Transverse colon (tissue), 4 donors: ENCODE measurements at regions not wholly inside any gene's neighbourhood (a gene's known extent, or its start where the extent isn't known, plus 50 kb on each side); places are given as distances from the start of the nearest gene placed in this dataset.

Experiments used
- DNase-seq: peaks from one replicate; pipeline ENCODE4 v3.0.0-alpha.2; 2019
- H3K27ac ChIP-seq, 4 donors: fragments of 200-600 bp; sonication (generic); 2 replicates each; pipeline ENCODE4 v1.5.1; 2016 to 2018; ENCODE audit warnings: inconsistent platforms in 4 of 4
- H3K27me3 ChIP-seq: fragments of 200-600 bp; sonication (generic); 2 replicates; pipeline ENCODE4 v1.5.1; 2017; ENCODE audit warnings: inconsistent platforms
- H3K36me3 ChIP-seq, 4 donors: fragments of 200-600 bp; sonication (generic); 2 replicates each; pipeline ENCODE4 v1.5.1; 2017 to 2019; ENCODE audit warnings: inconsistent platforms in 4 of 4
- H3K4me1 ChIP-seq, 4 donors: fragments of 200-600 bp; sonication (generic); 2 replicates each; pipeline ENCODE4 v1.5.1; 2017 to 2020; ENCODE audit warnings: inconsistent platforms in 4 of 4
- H3K4me3 ChIP-seq, 4 donors: fragments of 200-600 bp; sonication (generic); 1 replicate in 1 of 4; 2 replicates in 3 of 4; pipeline versions ENCODE4 v1.5.1 to v1.6.1; 2017 to 2019; ENCODE audit warnings: inconsistent platforms in 4 of 4
- H3K9me3 ChIP-seq, 2 donors: fragments of 200-600 bp; sonication (generic); 2 replicates each; pipeline ENCODE4 v1.5.1; 2017 to 2019; ENCODE audit warnings: inconsistent platforms in 2 of 2
- EP300 ChIP-seq: sonication (generic); formaldehyde crosslinking; IDR thresholded peaks from one replicate; pipeline ENCODE4 v1.6.1; 2017; ENCODE audit warnings: antibody characterized with exemption, low read depth
- POLR2A ChIP-seq: fragments of 450-650 bp; IDR thresholded peaks from one replicate; pipeline ENCODE4 v1.6.1; 2016; ENCODE audit warnings: antibody characterized with exemption, mild to moderate bottlenecking, moderate library complexity
- POLR2AphosphoS5 ChIP-seq, 3 donors: sonication (generic); formaldehyde crosslinking; IDR thresholded peaks; one replicate each; pipeline ENCODE4 v1.6.1; 2016; ENCODE audit warnings: antibody characterized with exemption in 3 of 3
- WGBS, 2 donors: methylation state at CpG; one replicate each; pipeline ENCODE4 v1.1.5; 2018; ENCODE audit warnings: low coverage in 1 of 2; 5-methylcytosine and 5-hydroxymethylcytosine counted together
- in situ Hi-C, 4 donors: fragments of 200-750 bp; cut with MboI; loops; one replicate each; pipeline versions ENCODE4 v1.15.0 to v1.15.1; 2017; ENCODE audit warnings: low sequenced_read_pairs in 3 of 4, low pct_ligation_motif_present in 1 of 4, low pct_unique_long_range_greater_than_20kb in 1 of 4
- intact Hi-C: fragments of 100-400 bp; cut with DNase I; formaldehyde crosslinking; loops from one replicate; pipeline ENCODE4 v1.15.1; 2023; ENCODE audit warnings: low total_unique reads
- TF ChIP-seq, protein P1 (sequence below), 5 experiments: fragments of 200-600 bp in 3 of 5; fragments of 450-650 bp in 2 of 5; sonication (generic) in 3 of 5; IDR thresholded peaks; 1 replicate in 2 of 5; 2 replicates in 3 of 5; pipeline ENCODE4 v1.5.1; 2016 to 2017; ENCODE audit warnings: antibody characterized with exemption in 5 of 5, inconsistent platforms in 3 of 5, mild to moderate bottlenecking in 2 of 5, moderate library complexity in 1 of 5

GRCh38 chr13:34172048-34172447, 354.1 kb downstream of the RFC3 start:
- in situ Hi-C loops (no loop called here), intact Hi-C loops (no loop called here)
- Histone ChIP-seq H3K9me3 (no peaks in the 10 kb centered on the region), H3K4me3 (no peak overlapping the region), H3K27me3 (no peaks in the 10 kb centered on the region), H3K4me1 (no peaks in the 10 kb centered on the region), H3K27ac (no peak overlapping the region), H3K36me3 (no peaks in the 10 kb centered on the region)
- DNase-seq, result no peak
- TF ChIP-seq, protein P1, sequence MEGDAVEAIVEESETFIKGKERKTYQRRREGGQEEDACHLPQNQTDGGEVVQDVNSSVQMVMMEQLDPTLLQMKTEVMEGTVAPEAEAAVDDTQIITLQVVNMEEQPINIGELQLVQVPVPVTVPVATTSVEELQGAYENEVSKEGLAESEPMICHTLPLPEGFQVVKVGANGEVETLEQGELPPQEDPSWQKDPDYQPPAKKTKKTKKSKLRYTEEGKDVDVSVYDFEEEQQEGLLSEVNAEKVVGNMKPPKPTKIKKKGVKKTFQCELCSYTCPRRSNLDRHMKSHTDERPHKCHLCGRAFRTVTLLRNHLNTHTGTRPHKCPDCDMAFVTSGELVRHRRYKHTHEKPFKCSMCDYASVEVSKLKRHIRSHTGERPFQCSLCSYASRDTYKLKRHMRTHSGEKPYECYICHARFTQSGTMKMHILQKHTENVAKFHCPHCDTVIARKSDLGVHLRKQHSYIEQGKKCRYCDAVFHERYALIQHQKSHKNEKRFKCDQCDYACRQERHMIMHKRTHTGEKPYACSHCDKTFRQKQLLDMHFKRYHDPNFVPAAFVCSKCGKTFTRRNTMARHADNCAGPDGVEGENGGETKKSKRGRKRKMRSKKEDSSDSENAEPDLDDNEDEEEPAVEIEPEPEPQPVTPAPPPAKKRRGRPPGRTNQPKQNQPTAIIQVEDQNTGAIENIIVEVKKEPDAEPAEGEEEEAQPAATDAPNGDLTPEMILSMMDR (IDR thresholded peaks at IDR 0.05), result no peak
- TF ChIP-seq POLR2A, result no peak
- no peak for TF ChIP-seq EP300
- no peak for TF ChIP-seq POLR2AphosphoS5 (IDR thresholded peaks at IDR 0.05)

GRCh38 chr13:34174671-34175145, 356.8 kb downstream of the RFC3 start:
- in situ Hi-C loops (no loop called here), intact Hi-C loops (no loop called here)
- Histone ChIP-seq H3K4me1 (no peaks in the 10 kb centered on the region), H3K27ac (no peak overlapping the region), H3K4me3 (no peak overlapping the region), H3K9me3 (no peaks in the 10 kb centered on the region), H3K36me3 (no peaks in the 10 kb centered on the region), H3K27me3 (no peaks in the 10 kb centered on the region)
- 58 to 68% methylated on average over 2 of the region's 2 CpGs for WGBS, 2 donors
- TF ChIP-seq, protein P1 (IDR thresholded peaks at IDR 0.05), result no peak
- TF ChIP-seq POLR2A (no peak), EP300 (no peak), POLR2AphosphoS5 (IDR thresholded peaks at IDR 0.05) (no peak)
- no peak for DNase-seq

DNA sequence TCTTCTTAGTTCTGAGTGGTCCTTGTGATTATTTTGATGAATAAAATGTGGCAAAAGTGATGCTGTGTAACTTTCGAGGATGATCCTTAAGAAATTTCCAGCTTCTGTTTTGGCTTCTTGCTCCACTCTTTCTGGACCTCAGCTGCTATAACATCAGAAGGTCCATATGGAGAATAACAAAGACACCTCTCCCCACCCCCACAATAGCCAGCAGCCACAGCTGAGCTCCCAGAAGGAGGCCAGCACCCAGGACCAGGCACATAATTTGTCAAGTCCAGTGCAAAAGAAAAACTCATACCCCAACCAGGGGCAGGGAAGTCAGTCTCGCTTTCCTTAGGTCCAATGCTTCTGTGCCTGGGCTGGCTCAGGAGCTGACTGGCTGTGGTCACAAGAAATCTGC, 357.6 kb downstream of the RFC3 start:
- in situ Hi-C loops (no loop called here), intact Hi-C loops (no loop called here)
- Histone ChIP-seq H3K36me3 (no peaks in the 10 kb centered on the region), H3K27ac (no peak overlapping the region), H3K27me3 (no peaks in the 10 kb centered on the region), H3K4me3 (no peak overlapping the region), H3K4me1 (no peaks in the 10 kb centered on the region), H3K9me3 (no peaks in the 10 kb centered on the region)
- no peak for TF ChIP-seq POLR2AphosphoS5 (IDR thresholded peaks at IDR 0.05)
- TF ChIP-seq, protein P1 (IDR thresholded peaks at IDR 0.05), result no peak
- TF ChIP-seq EP300, result no peak
- no peak for TF ChIP-seq POLR2A
- WGBS, 2 donors, result 90% methylated on average over 2 of the region's 2 CpGs; no CpG with 5 or more reads in 1 of the 2 donors
- no peak for DNase-seq

- intact Hi-C loops, result no loop called here
- no peaks in the 10 kb centered on the region for H3K4me1 ChIP-seq
- H3K27ac ChIP-seq, result no peak overlapping the region
- no peak for DNase-seq
- no peaks in the 10 kb centered on the region for H3K9me3 ChIP-seq
- 68 to 71% methylated on average over 5 of the region's 5 CpGs for WGBS, 2 donors
- no peaks in the 10 kb centered on the region for H3K36me3 ChIP-seq
- in situ Hi-C loops, result no loop called here
- TF ChIP-seq EP300, result no peak
- TF ChIP-seq POLR2A, result no peak
- TF ChIP-seq POLR2AphosphoS5 (IDR thresholded peaks at IDR 0.05), result no peak
- TF ChIP-seq, protein P1 (IDR thresholded peaks at IDR 0.05), result no peak
- H3K27me3 ChIP-seq, result no peaks in the 10 kb centered on the region
- H3K4me3 ChIP-seq, result no peak overlapping the region
Measured at GRCh38 chr13:34176633-34177032, 358.7 kb downstream of the RFC3 start.
